ENCODE measurements at regions not wholly inside any gene's neighbourhood (a gene's known extent, or its start where the extent isn't known, plus 50 kb on each side); places are given as distances from the start of the nearest gene placed in this dataset.

DNA sequence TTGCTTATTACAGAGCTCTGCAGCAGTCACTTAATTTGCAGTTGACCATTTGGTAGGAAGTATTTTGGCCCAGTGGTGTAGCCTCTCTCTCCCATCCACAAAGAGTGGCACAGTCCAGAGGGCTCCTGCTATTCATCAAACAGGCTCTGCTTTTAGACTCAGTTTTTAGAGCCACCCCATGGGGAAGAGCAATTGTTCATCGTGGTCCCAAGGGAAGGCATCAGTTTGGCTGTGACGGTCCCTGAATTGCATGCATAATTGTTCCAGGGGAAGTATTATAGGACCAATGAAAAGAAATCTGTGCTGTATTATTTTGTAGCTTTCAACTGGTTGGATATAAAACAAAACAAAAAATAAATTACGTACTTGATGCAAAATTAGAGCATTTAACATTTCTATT, 799.0 kb downstream of the DACH1 start:
- DNase-seq = no peak

DNA sequence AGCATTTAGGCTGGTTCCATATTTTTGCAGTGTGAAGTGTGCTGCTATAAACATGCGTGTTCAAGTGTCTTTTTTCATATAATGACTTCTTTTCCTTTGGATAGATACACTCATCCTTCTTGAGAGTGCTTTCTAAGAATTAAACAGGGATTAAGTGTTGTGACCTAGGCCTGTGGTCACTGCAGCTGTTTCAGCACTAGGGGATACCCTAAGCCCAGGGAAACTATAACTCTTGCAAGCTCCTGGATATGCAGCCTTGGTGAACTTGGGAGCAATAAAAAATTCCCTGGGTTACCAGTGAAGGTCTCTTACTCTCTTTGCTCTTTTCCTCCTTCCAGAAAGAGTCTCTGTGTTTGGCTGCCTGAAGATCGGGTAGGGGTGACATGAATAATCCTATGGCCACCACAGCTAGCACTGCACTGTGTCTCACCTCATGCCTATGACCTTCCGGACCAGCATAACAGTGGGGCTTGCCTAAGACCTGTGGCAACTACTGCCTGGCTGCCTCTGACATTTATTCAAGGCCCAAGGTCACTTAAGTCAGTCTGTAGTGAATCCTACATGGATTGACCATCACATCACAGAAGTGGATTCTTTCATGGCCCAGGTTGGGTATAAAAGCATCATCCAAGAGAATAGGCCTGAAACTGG, 799.7 kb downstream of the DACH1 start:
- peak; percentile 77 for DNase-seq

DNA sequence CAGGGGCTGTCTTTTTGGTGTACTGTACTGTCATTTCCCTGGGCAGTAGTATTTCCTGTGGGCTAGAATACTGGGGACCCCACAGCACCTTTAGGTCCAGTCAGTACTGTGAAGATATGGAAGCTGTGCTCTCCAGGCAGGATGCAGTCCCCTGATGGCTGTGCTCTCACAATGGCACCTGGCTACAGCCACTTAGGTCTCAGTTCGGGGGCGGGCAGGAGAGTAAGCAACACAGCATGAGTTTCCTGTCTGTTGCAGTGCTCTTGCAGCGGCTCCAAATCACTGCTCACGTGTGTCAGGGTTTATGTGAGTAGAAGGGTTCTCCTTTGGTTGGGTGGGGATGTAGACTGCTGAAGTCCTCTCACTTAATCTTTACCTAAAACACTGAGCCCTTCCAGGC, 810.4 kb downstream of the DACH1 start:
- DNase-seq = no peak

GRCh38 chr13:71055644-71056043, 811.4 kb downstream of the DACH1 start:
- DNase-seq = no peak

- DNase-seq = no peak
Measured at GRCh38 chr13:71055047-71055446, 812.0 kb downstream of the DACH1 start.

GRCh38 chr13:71054358-71054757, 812.6 kb downstream of the DACH1 start:
- no peak for DNase-seq

- DNase-seq = no peak
Measured at GRCh38 chr13:71051573-71051972, 815.4 kb downstream of the DACH1 start.

GRCh38 chr13:71046360-71047079, 820.5 kb downstream of the DACH1 start:
- no peak for DNase-seq

DNA sequence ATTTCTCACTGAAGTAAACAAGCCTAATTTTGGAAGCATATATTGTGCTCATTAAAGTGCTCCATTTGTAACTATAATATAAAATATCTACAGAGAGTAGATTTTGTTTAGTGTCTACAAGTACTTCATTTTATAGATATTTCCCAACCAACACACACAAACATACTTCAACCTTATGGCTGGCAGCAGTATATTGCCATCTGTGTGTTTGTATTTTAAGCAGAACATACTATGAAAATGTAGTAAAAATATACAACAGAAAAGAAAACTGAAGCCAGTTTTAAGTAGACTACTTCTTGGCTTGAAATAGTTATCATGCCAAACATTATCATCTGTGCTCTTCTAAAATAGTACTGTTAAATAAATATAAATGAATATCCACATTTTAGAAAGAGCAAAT, 821.9 kb downstream of the DACH1 start:
- no peak for DNase-seq

DNA sequence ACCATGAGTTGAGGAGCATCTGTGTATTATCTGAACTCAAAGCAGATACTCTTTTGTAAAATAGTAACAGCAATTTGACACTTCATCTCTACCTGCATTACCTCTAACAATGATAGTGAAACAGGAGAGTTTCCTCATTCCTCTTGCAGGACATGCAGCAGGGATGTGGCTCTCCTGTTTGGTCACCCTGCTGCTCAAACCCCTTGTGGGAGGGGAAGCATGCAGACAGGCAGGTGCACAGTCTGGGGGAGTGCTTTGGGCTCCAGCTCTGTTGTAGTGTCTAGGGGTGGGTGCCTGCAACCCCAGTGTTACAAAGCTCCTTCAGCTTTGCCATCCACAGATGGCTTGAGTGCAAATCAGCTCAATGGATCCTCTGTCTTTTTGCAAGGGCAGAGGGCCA, 827.6 kb downstream of the DACH1 start:
- no peak for DNase-seq

DNA sequence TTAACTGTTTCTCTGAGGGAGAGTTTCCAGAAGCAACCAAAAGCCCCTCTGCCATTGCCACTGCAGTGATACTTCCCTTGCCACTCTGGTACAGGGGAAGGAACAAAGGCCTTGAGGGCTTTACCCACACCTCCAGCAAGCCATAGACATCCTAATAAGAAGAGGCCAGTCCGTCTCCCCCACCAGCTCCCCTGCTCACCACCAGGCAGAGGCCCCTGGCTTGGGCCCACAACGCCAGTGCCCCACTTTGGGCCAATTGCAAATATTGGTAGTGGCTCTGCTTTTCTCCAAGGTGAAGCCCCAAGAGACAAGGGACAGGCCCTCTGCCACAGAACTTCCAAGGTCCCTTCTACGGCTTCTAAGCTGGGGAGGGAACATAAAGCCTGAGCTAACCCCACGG, 833.0 kb downstream of the DACH1 start:
- no peak for DNase-seq

DNA sequence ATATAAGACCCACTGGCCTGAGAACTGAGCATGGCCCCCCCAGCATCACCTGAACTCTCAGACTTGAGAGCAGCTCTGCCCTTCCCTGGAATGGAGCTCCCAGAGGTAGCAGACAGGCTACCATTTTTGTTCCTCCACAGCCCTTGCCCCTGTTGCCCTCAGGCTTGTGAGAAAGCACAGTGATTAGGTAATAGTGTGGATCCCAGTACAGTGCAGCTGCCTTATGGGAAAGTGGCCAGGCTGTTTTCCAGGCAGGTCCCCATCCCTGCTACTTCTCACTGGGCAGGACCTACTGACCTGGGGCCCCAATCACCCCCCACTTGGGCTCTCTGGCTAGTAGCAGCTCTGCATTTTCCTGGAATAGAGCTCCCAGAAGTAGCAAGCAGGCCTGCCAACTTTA, 834.0 kb downstream of the DACH1 start:
- no peak for DNase-seq

DNA sequence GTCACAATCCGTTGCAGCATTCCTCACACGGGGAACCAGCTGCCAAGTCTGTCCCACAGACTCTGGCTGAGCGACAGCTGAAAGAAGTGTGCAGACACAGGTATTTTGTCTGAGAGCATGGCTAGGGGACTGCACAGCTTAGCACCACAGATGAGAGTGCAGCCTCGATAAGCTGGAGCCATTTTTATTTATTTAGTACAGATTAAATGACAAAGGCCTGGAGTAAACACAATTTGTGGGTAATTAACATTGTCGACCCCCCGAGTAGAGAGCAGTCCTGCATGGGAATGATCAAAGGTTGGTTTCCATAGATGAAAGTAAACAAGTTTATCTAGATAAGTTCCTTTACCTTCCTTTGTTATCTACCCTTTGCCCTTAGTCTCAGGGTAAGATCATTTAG, 836.2 kb downstream of the DACH1 start:
- DNase-seq = no peak

GRCh38 chr13:71028884-71029283, 838.1 kb downstream of the DACH1 start:
- DNase-seq = no peak

DNA sequence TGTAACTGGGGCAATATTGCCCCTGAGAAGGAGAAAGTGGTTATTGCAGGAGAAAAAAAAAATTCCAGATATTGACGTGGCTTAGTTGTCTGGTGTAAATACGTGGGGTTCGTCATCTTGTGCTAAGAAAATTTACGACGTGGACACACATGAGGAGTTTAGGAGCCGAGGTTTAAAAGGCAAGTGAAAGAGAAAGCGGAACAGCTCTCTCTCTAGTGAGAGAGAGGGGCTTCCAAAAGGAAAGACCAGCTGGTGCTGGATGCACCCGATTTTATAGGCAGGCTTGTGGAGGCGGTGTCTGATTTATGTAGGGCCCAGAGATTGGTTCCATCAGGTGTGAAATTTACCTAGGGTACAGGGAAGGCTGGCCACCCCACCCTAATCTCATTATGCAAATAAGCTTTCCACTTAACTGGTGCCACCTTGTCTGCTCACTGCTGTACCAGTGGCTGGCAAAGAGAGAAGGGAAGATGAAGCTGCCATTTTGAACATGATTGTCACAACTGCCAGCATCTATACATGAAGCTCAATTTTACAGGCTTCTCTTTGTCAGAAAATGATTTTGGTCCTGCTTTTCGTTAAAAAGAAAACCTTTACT, 845.1 kb downstream of the DACH1 start:
- no peak for DNase-seq

DNA sequence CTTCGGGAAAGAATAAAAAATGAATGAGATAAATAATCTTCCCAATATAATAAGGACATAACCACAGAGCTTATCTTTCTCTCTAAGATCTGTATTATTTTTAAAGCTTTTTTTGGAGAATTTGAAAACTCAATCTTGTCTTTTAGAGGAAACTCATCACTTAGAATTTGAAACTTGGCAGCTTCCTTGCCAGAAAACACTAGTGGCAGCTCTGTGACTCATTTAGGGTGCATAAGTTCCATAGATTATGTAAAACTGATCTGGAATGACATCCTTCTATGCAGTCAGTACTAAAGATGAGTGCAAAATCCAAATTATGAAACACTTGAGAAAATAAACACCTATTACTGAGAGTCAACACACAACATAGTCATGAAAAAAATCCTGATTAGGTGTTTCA, 848.0 kb downstream of the DACH1 start:
- DNase-seq = no peak

DNA sequence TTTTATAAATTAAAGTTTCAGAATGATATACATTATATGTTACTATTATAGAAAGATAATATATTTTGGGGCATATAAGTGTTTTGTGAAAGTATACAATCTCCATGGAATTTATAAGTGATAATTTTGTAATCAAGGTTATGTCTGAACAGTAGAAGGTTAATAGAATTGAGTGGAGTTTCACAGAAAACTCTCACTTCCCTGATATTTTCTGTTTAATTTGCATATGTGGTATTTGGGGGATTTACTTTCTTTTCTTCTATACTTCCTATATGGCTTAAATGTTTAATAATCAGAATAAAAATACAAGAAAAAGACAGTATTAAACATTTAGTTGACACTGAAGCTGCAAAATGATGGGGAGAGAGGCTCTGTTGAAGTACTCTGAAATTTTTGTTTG, 848.5 kb downstream of the DACH1 start:
- no peak for DNase-seq

GRCh38 chr13:71017607-71018006, 849.4 kb downstream of the DACH1 start:
- DNase-seq = no peak

DNA sequence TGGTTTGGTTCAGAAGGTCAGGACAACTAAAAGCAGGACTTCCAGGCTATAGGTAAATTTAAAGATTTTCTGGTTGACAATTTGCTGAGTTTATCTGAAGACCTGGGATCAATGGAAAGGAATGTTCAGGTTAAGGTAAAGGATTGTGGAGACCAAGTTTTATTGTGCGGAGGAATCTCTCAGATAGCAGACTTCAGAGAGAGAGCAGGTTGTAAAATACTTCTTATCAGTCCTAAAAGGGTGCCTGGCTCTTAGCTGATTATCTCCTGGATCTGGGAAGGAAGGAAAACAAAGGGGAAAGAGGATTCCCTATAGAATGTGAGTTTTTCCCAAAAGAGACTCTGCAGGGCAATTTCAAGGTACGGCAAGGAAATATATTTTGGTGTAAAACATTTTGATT, 851.5 kb downstream of the DACH1 start:
- DNase-seq = no peak

- no peak for DNase-seq
Measured at GRCh38 chr13:71015021-71015420, 852.0 kb downstream of the DACH1 start.

DNA sequence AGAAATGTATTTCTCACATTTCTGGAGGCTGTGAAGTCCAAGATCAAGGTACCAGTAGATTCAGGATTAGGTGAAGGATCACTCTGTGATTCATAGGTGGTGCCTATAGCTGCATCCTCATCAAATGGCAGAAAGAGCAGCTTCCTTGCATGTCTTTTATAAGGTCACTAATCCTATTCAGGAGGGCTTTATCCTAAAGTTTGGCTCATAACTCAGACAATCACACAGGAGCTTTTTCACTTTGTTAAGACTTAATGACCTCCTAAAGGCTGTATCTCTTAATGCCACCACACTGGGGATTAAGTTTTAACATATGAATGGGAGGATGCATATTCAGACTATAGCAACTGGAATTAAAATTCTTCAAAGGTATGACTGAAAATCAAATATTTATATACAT, 861.1 kb downstream of the DACH1 start:
- no peak for DNase-seq

DNA sequence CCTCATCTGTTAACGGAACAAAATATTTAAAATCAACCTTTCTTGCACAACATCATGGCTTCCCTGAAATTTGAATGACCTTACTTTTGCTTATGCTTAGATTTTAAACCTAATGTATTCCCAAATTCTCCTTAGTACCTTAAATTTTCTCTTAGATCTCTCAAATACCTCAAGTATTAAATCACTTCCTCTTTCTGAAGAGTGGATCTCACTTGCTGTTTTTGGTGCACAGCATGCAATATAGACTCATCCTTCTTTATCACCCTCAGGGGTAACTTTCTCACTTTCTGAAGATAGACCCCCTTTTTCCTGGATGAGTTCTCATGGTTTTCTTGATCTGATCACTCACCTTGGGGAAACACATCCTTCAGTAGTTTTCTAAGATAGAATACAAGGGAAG, 871.7 kb downstream of the DACH1 start:
- DNase-seq = no peak

DNA sequence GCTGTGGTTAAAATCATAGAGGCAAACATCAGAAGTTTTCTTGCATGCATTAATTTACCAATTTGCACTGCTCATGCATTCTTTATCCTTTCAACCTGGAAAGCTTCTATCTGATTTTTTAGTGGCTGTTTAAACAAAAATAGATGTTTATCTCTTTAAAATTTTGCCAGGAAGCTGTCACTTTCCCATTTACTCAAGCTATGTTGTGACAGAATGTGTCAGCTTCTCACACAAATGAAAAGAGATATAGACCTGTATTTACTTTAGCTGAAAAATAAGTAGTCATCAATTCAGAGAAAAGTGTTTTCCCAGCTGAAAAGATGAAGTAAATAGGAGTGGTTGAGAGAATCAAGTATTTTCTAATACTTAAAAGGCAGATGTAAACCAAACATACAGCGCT, 872.8 kb downstream of the DACH1 start:
- DNase-seq = no peak

DNA sequence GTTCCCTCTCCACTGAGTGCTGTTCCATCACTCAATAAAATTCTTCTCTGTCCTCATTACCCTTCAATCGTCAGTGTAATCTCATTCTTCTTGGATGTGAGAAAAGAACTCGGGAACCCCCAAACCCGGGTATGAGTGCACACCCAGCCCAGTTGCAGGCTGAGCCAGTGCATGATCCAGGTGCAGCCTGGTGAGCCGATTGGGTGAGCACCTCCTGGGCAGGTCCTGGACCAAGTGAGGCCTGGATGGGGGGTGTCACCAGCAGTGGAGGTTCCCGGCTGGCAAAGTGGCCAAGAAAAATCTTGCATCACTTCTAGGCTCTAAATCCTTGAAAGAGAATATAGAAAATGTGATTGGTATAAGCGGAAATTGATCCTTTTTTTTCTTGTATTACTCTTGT, 878.8 kb upstream of the KLHL1 start:
- no peak for DNase-seq

DNA sequence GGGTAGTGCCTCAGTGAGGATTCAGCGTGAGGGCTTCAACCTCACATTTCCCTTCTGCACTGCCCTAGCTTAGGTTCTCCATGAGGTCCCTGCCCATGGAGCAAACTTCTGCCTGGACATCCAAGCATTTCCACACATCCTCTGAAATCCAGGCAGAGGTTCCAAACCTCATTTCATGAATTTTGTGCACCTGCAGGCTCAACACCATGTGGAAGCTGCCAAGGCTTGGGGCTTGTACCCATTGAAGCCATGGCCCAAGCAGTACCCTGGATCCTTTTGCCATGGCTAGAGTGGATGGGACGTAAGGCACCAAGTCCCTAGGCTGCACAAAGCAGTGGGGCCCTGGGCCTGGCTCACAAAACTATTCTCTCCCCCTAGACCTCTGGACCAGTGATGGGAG, 877.1 kb upstream of the KLHL1 start:
- no peak for DNase-seq
